ENCODE measurements at regions not wholly inside any gene's neighbourhood (a gene's known extent, or its start where the extent isn't known, plus 50 kb on each side); places are given as distances from the start of the nearest gene placed in this dataset.

- no peak for DNase-seq
Observed at GRCh38 chr3:103342205-103342731, 907.5 kb downstream of the ZPLD1 start.

GRCh38 chr3:103349760-103350159, 914.9 kb downstream of the ZPLD1 start:
- no peak for DNase-seq

GRCh38 chr3:103365467-103365866, 930.7 kb downstream of the ZPLD1 start:
- DNase-seq = no peak

- DNase-seq = no peak
Observed at GRCh38 chr3:103367481-103367880, 932.7 kb downstream of the ZPLD1 start.

GRCh38 chr3:103371411-103371810, 936.6 kb downstream of the ZPLD1 start:
- no peak for DNase-seq

DNA sequence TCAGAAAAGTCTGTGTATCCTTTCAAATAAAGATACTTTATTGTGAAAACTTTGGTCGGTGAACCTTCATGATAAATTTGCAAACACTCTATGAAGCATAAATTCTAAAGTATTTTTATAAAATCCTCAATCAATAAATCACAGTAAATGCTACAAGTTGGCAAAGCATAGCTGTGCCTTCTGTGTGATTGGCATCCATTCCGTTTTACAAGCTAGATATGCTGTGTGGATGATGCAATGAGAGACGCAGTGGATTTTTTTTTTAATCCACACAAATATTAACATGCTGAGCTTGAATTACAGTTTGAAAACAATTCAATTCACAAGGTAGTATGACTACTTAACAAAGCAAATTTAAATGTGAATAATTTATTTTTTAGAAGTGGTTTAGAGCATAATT, 937.2 kb downstream of the ZPLD1 start:
- DNase-seq = no peak

GRCh38 chr3:103380391-103380790, 945.6 kb downstream of the ZPLD1 start:
- DNase-seq = no peak

DNA sequence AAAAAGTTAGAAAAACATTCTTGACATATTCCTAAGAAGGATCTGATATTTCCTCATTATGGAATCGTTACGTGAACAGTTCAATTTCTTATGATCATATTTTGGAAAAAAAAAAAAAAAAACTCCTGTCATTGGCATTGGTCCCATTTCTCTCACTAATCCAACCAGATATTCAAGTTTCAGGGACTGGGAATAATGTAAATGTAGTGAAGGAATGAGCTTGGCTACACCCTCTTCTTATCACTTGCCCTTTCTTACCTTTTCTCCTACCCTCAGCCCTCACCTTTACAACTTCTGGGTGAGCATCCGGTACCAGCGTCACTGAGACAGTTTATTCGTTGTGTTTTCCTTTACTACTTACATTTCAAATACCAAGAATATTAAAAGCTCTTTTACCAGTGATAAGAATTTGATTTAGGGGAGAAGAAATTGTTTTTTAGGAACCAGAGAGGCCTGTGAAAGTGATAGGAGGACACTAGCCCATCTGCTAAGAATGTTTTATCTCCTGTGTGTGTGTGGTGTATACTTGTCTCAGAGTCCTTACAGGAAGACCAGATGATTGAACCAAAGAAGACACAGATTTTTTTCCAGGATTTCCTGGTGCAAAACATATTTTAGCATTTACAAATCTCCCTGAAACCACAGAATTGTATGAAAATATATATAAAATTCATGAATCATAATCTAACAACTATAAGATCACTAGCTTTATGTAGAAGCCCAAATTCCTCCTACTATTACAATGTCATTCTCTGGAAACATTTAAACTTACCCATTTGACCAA, 946.7 kb downstream of the ZPLD1 start:
- DNase-seq = peak in 1 of 3 donors; percentile 20

- no peak for DNase-seq
Observed at GRCh38 chr3:103385961-103386656, 951.3 kb downstream of the ZPLD1 start.

DNA sequence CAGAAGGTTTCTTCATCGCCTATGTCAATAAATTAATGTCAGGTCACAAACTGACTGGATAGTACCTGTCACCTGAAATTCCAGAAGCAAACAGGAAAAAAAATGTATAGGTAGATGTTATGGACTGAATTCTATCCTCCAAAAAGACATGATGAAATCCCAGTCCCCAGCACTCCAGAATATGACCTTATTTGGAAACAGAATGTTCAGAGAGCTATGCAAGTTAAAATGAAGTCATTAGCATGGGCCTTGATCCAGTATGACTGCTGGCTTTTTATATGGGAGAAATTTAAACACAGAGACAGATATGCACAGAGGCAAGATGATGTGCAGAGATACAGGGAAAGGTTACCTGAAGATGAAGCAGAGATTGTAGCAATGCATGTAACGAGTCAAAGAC, 953.4 kb downstream of the ZPLD1 start:
- peak in 2 of 3 donors; percentile 7 to 39 for DNase-seq

DNA sequence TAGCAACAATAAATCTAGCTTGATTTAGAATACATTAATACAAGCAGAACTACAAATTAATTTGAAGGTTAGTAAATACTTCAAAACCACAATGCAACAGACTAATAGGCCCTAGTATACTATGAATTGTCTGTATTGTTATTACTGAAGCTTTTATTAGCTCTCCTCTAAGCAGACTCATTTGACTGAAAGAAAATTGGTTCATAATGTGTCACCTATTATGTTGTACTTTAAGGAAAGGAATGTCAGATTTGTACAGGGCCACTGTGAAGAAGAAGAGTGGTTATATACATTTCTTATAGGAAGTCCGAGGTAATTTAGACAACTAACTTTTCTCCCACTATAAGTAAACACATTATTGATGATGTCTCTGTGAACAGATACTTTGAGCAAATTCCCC, 954.5 kb downstream of the ZPLD1 start:
- DNase-seq = no peak

DNA sequence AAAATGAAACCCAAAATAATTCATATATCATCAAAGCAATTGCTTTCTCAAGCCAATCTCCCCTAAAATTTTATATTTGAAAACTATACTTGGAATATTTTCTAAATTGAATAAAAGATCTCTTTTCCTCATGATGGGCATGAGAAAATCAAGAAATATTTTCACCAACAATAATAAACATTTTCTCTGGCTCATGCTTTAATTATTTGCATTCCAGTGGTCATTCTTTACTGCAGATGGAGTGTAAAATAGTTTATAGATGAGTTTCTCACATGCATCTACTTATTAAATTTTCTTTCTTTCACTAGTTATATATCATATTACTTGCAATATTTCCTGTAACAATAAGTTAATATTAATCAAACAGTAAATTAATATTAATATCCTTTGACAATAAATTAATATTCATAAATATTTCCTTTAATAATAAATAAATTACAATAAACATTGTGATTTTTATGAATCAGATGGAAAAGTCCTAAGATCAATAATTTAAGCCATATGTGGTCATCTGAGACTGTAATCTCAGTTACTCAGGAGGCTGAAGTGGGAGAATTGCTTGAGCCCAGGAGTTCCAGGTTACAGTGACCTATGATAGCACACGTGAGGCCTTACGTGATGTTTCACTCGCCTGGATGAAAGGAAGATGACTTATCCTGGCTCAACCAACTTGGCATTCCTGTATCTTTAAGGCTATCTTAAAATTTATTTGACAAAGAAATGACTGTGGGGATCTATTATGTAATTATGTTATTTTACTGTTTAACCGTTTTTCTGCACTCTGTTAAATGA, 958.8 kb downstream of the ZPLD1 start:
- peak in 1 of 3 donors; percentile 31 for DNase-seq

DNA sequence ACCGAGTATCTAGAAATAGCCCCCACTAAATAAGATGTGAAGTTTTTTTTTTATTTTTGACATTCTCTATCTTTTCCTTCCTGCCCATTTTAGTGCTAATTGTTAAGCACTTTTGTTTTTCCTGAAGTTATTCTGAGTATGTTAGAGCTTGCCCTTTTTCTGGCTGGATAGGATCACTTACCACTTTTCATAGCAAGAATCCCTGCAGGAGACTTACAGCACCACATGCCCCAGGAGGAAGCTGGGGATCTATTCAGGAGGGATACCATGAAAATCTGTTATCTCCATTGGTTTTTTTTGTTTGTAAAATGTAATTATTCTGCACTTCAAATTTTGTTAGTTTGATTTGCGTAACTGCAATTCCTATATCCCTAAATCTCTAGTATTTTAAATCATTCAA, 968.4 kb downstream of the ZPLD1 start:
- no peak for DNase-seq

DNA sequence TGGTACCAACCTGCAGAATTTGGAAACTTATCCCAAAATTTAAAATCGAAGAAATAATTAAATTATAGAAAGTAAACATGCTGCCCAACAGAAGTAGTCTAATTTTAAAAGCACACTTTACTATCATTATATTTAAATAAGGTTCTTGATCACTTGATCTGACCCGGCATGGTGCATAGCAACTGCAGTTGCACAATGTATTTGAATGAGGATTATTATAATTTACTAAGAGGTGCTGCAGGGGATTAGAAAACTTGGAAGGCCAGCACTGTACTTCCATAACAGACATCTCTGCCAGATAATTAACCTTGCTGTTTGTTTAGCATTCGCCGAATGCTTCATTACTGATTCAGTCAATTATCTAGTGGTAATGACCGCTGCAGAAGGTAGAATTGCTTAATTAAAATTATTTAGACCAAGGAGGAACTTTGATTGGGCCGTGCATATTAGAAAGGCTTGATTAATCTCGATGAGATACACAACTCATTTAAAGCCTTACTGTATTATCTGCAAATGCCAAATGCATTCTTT, 971.6 kb downstream of the ZPLD1 start:
- DNase-seq = no peak

- DNase-seq = no peak
Observed at GRCh38 chr3:103410231-103410630, 975.4 kb downstream of the ZPLD1 start.

- DNase-seq = no peak
Observed at GRCh38 chr3:103421460-103421859, 986.6 kb downstream of the ZPLD1 start.

- DNase-seq = no peak
Observed at GRCh38 chr3:103437883-103438282, 1003.1 kb downstream of the ZPLD1 start.

DNA sequence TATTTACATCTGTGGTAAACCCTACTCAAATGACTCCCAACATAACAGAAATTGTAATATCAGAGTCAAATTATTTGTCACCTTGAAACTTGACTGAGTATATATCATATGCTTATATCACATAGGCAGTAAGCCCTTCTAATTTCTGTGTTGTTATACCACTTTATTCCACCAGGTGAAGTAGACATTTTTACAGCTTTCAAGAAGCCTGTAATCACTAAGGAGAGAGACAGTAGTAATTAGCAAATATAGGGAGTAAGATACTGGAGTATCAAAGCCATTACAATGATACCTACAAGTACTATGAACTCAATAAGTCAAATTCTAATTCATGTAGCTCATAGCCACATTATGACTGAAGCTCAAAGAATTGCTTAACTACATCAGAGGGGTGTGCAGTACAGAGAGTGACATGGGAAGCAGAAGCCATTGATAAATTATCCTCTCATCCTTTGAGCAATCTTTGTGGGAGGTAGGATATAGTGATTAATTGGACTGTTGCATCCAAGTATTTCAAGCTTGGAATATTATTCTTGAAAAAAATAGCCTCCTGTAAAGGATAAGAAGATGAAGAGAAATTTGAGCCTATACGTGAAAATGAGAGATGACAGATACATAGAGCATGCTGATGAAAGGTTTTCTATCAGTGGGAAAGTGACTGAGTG, 1005.9 kb downstream of the ZPLD1 start:
- DNase-seq = peak in 1 of 3 donors; percentile 21

DNA sequence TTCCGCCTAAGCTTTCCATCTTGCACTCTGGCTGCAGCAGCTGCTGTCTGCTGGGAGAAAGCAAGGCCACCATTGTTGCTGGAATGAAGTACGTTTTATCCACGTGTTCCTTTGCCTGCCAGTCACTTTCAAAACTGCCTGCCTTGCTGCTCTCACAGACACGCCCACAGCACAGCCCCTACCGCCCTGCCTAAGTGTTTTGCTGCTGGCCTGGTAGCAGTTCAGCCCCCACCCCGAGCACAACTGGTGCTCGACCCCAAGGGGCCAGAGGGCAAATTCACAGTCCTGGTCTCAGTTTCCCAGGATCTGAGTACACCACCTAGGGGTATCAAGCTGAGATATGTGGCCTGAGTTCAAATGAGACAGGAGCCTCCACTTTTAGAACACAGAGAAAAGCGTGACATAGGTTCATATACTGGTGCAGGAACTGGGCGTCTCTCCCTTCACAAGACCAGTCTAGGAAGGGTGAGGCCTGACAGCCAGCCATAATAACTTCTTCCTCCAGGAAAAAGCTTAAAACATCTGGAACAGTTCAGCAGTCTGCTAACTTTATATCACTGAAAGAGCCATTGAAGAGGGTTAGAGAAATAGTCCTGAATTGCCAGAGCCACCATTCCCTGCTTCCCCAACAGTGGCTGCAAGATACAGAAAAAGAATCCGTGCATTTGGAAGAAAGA, 1012.3 kb downstream of the ZPLD1 start:
- DNase-seq = peak in 2 of 3 donors; percentile 14 to 36

DNA sequence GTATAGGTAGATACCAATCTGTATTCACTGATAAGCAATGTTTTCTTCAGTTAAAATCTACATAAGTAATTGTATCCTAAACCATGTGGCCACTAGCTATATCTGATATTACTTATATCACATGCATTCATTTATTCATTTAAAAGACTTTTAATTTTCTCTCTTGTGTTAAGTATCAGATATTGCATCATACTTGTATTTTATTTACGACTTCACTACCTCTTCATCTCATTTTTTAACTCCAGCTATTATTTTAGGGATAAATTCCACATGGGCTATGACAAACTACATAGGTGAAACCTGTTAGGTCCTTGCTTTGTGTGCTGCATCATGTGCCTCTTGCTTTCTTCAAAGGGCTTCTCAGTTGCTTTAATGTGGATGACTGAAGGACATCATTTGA, 1018.3 kb downstream of the ZPLD1 start:
- DNase-seq = no peak

DNA sequence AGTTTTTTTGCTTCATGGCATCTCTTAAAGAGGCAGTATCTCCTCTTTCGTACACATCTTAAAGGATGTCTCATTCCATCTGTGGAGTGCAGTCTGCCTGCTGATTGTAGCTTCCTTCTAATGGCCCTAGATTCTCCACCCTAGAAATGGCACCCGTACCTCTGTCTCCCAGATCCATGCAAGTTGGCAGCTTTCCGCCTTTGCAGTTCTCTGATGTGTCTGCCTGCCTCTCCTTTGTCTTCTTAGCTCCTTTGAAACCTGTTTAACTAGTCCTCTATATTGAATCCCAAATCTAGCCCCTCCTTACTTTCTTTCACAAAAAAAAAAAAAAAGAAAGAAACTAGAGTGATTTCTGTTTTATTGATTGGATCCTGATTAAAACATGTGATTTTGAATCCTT, 1025.0 kb downstream of the ZPLD1 start:
- DNase-seq = no peak
